GF-D8 (cell line): ENCODE measurements at regions not wholly inside any gene's neighbourhood (a gene's known extent, or its start where the extent isn't known, plus 50 kb on each side); places are given as distances from the start of the nearest gene placed in this dataset.

ENCODE experiments used
- DNase-seq: peaks from one replicate; lab custom pipeline; 2025; lab: John Stamatoyannopoulos, UW

DNA sequence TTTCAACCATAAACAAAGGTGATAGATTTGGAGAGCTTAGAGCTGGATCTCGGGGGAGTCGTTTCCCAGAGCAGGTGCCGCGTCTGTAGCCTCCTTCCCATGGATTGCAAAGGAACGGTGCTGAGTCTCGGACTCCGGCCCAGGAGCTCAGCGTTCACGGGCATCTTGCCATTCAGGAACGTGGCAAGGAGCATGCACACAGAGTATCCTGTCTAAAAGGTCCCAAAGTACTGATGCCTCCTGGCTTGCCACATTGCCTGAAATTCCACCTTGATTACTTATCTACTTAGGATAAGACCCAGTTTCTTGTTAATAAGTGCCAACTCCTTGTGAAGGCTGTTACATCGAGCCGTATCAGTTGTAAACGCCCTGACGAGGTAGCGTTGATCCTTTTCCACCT is 197.8 kb upstream of the MYT1L start:
- no peak for DNase-seq

- no peak for DNase-seq
Measured at GRCh38 chr2:2527148-2527547, 196.1 kb upstream of the MYT1L start.

- no peak for DNase-seq
Measured at GRCh38 chr2:2524348-2524941, 193.4 kb upstream of the MYT1L start.

GRCh38 chr2:2523461-2524347 is 192.6 kb upstream of the MYT1L start:
- DNase-seq, result no peak

GRCh38 chr2:2520401-2520811 is 189.3 kb upstream of the MYT1L start:
- no peak for DNase-seq

DNA sequence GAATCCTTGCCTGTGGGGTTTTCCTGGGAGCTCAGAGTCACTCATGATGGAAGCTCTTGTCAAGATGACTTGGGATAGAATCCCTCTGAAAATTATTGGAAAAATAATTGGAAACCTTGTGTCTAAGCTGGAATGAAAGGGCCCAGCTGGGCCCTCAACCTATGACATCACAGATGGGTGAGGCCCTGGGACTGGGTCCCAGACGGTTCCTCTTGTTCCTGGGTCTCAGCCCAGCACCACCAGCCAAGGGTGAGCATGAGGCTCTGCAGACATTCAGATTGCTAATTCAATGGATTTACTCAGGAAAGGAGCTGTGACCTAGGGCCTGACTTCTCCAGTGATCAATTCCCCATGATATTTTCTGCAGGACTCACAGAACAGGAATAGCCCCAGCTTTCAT is 188.3 kb upstream of the MYT1L start:
- no peak for DNase-seq

- no peak for DNase-seq
Measured at GRCh38 chr2:2517399-2517798, 186.3 kb upstream of the MYT1L start.

GRCh38 chr2:2516386-2516785 is 185.3 kb upstream of the MYT1L start:
- DNase-seq, result no peak

GRCh38 chr2:2512931-2513330 is 181.9 kb upstream of the MYT1L start:
- no peak for DNase-seq

DNA sequence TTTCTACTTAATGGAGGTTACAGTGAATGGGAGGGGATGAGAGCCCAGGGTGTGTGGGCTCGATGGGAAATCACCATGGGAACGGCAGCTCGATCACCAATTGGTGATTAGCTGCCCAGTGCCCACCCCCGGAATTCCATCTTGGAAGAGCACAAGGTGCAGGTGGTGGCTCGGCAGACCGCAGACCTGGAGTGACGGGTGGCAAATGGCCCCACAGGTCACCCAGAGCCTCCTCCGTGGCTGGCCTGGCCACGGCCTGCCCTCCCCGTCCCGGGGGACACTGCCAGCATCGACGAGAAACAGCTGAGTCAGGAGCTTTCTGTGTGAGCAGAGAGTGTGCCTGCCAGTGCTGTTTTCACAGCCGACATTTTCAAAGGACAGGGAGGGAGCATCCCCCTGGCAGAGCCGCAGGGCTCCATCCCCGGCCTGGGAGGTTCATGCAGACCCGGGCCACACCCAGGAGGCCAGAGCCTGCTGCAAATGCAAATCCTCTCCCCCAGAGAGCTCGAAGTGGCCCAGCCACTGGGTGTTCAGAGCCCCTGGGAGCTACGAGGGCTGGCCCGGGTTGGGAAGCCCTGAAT is 176.4 kb upstream of the MYT1L start:
- no peak for DNase-seq

- DNase-seq, result no peak
Measured at GRCh38 chr2:2506536-2506935, 175.5 kb upstream of the MYT1L start.

- no peak for DNase-seq
Measured at GRCh38 chr2:2505604-2506003, 174.5 kb upstream of the MYT1L start.

DNA sequence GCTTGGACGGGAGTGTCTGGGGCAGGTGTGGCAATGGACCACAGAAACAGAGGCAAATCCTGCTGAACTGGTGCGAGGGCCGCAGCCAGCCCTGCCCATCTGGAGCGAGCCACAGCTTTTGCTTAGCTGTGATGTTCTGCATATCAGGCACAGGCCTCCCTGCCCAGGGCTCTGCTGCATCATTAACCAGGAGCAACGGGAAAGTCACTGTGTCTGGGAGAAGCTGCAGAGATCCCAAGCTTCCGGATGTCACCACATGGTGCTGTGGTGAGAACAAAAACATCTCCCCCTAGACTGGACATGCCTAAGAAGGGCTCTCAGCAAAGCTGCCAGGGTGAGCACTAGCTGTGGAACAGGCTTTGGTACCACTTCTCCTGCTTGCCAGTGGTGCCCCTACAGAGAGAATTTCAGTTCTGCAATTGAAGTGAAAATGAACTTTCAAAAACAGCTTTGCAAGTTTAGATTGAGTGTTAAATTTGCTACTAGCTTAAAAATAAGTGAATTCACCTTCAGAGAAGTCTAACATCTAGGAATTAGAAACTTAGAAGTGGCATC is 172.9 kb upstream of the MYT1L start:
- no peak for DNase-seq

GRCh38 chr2:2502201-2502549 is 171.1 kb upstream of the MYT1L start:
- DNase-seq, result no peak

DNA sequence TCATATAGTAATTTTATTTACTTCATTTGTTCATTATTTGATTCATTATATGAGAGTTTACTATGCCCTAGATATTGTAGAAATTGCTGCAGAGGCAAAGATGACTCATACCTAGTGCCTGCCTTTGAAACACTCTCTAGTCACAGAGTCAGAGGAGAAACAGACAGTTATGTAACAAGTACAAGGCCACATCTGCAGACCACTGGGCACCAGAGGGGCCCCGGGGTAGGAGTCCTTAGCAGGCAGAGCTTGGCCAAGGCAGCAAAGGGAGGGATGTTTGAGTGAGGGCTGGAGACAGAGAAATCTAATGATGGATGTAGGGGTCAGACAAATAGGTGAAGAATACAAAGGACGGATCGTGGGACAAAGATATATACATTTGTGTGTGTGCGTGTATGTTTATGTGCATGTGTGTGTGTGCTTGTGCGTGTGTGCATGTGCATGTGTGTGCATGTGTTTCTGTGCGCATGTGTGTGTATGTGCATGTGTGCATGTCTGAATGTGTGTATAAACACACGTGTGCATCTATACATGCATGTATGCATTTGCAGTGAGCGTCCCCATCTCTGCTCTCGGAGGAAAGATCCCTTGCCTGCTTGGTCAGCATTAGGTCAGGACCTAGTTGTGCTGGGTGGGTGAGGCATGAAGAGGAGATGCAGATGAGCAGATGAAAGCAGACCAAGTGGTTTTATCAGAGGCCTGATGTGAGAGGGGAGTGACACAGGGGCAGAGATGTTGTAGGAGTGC is 170.6 kb upstream of the MYT1L start:
- no peak for DNase-seq

- no peak for DNase-seq
Measured at GRCh38 chr2:2495606-2496005, 164.5 kb upstream of the MYT1L start.

- no peak for DNase-seq
Measured at GRCh38 chr2:2493496-2493895, 162.4 kb upstream of the MYT1L start.

DNA sequence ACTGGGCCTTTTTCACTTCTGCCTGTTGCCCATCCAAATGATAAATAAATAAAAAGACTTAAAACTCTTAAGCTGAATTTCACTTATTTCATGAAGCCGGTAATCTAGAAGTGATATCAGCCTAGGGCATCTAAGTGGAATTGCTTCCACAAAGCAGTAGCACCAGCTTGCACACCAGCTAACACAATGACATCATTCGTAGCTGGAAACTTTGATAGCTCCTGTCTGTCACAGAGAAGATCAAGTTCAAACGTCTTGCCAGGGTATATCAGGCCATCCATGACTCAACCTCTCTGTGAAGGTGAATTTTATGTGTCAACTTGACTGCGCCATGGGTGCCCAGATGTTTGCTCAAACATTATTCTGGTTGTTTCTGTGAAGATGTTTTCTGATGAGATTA is 161.7 kb upstream of the MYT1L start:
- no peak for DNase-seq

- no peak for DNase-seq
Measured at GRCh38 chr2:2491964-2492363, 160.9 kb upstream of the MYT1L start.

- no peak for DNase-seq
Measured at GRCh38 chr2:2484301-2484700, 153.2 kb upstream of the MYT1L start.

GRCh38 chr2:2482851-2483250 is 151.8 kb upstream of the MYT1L start:
- no peak for DNase-seq

GRCh38 chr2:2472881-2473280 is 141.8 kb upstream of the MYT1L start:
- DNase-seq, result no peak
